NB4 (cell line): ENCODE measurements at regions not wholly inside any gene's neighbourhood (a gene's known extent, or its start where the extent isn't known, plus 50 kb on each side); places are given as distances from the start of the nearest gene placed in this dataset.

Source experiments
- DNase-seq: peaks from one replicate; pipeline ENCODE4 v3.0.0; 2010; ENCODE audit warnings: low read depth
- H3K4me3 ChIP-seq: one replicate; pipeline ENCODE4 v1.5.1; 2011; ENCODE audit warnings: mild to moderate bottlenecking, low read depth, low read length, moderate library complexity
- MYC ChIP-seq: IDR thresholded peaks from 2 replicates; pipeline ENCODE4 v1.6.1; 2011; ENCODE audit warnings: low read depth, low read length
- POLR2A ChIP-seq: IDR thresholded peaks from 2 replicates; pipeline ENCODE4 v1.6.1; 2011; ENCODE audit warnings: mild to moderate bottlenecking; ENCODE audit not compliant: insufficient read length; ENCODE audit errors: extremely low read depth
- TF ChIP-seq, protein P1 (sequence below): IDR thresholded peaks from one replicate; pipeline ENCODE4 v1.5.1; 2012; ENCODE audit warnings: low read depth, low read length
- TF ChIP-seq, protein P2 (sequence below): IDR thresholded peaks from 2 replicates; pipeline ENCODE4 v1.6.1; 2011; ENCODE audit warnings: low read depth, low read length

DNA sequence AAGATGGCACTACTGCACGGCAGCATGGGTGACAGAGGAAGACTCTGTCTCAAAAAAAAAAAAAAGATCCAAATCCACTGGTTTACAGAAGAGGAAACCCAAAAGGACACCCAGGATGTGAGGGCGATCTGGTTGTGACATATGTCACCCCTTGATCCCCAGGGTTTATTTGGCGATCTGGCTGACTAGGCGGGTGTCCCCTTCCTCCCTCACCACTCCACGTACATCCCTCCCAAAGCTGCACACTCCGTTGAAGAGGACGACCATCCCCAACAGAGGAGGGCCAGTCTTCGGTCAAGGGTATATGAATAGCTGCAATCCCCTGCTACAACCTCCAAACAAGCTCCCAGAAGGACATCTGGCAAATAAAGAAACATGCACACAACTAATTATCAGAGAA lies 111.6 kb downstream of the HTR5A start:
- no peak for DNase-seq
- H3K4me3 ChIP-seq, result no peak overlapping the region
- TF ChIP-seq POLR2A, result no peak
- TF ChIP-seq, protein P1, sequence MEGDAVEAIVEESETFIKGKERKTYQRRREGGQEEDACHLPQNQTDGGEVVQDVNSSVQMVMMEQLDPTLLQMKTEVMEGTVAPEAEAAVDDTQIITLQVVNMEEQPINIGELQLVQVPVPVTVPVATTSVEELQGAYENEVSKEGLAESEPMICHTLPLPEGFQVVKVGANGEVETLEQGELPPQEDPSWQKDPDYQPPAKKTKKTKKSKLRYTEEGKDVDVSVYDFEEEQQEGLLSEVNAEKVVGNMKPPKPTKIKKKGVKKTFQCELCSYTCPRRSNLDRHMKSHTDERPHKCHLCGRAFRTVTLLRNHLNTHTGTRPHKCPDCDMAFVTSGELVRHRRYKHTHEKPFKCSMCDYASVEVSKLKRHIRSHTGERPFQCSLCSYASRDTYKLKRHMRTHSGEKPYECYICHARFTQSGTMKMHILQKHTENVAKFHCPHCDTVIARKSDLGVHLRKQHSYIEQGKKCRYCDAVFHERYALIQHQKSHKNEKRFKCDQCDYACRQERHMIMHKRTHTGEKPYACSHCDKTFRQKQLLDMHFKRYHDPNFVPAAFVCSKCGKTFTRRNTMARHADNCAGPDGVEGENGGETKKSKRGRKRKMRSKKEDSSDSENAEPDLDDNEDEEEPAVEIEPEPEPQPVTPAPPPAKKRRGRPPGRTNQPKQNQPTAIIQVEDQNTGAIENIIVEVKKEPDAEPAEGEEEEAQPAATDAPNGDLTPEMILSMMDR, result no peak
- no peak for TF ChIP-seq MYC
- TF ChIP-seq, protein P2, sequence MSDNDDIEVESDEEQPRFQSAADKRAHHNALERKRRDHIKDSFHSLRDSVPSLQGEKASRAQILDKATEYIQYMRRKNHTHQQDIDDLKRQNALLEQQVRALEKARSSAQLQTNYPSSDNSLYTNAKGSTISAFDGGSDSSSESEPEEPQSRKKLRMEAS, result no peak

DNA sequence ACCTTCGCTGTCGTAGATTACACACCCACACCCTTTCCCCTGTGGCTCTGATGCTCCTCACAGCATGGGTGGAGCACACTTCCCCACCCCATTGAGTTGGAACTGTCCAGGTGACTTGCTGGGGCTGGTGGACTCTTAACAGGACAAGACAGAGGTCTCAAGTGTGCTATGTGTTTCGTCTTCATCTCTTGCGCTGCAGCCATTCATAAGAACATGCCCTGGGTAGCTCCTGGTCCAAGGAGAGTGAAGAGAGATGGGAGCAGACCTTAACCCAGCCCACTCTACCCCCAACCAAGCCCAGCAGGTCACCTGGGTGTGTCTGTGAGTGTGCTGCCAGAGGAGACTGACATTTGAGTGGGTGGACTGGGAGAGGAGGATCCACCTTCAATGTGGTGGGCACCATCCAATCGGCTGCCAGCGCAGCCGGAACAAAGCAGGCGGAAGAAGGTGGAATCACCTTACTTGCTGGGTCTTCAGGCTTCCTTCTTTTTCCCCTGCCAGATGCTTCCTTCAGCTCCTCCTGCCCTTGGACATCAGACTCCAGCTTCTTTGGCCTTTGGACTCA lies 112.4 kb downstream of the HTR5A start:
- H3K4me3 ChIP-seq, result no peak overlapping the region

DNA sequence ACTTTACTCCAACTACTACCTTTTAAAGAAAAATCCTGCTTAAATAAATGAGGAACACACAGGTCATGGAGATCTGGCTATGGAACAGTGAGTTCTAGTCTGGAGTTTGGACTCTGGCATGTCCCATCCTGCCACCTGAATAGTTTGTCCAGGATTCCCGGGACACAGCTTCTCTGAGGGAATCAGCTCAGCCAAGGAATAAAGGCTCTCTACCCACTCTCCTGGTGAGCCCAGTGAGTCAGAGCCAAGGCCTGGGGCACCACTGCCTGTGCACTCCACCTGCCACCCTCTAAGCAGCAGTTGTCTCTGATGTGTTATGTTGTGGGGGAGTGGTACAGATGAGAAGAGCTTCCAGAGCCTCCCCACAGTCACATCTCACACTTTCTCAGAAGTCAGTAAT lies 113.5 kb downstream of the HTR5A start:
- no peak for DNase-seq
- no peak overlapping the region for H3K4me3 ChIP-seq
- no peak for TF ChIP-seq POLR2A
- no peak for TF ChIP-seq MYC
- TF ChIP-seq, protein P2, result no peak
- TF ChIP-seq, protein P1, result no peak

More for the DNA sequence above, 112.4 kb downstream of the HTR5A start:
- TF ChIP-seq MYC (no peak), POLR2A (no peak)
- TF ChIP-seq, protein P1, result no peak
- TF ChIP-seq, protein P2, result no peak
- no peak for DNase-seq

DNA sequence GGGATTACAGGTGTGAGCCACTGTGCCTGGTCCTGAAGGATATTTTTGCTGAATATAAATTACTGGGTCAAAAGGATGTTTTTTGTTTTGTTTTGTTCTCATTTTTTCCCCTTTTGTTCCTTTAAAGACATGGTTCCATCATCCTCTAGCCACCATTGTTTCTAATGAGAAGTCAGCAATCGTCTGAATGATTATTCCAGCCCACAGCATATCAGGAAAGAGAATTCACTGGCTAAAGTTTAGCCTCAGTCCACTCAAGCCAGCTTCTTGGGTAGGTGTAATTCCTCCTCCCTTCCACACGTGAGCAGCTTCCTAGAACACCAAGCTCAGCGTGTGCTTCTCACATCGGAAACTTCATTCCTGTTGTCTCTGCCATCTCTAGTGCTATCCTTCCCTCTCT lies 112.8 kb upstream of the INSIG1 start:
- TF ChIP-seq POLR2A (no peak), MYC (no peak)
- TF ChIP-seq, protein P2, result no peak
- TF ChIP-seq, protein P1, result no peak
- H3K4me3 ChIP-seq, result no peak overlapping the region
- no peak for DNase-seq

DNA sequence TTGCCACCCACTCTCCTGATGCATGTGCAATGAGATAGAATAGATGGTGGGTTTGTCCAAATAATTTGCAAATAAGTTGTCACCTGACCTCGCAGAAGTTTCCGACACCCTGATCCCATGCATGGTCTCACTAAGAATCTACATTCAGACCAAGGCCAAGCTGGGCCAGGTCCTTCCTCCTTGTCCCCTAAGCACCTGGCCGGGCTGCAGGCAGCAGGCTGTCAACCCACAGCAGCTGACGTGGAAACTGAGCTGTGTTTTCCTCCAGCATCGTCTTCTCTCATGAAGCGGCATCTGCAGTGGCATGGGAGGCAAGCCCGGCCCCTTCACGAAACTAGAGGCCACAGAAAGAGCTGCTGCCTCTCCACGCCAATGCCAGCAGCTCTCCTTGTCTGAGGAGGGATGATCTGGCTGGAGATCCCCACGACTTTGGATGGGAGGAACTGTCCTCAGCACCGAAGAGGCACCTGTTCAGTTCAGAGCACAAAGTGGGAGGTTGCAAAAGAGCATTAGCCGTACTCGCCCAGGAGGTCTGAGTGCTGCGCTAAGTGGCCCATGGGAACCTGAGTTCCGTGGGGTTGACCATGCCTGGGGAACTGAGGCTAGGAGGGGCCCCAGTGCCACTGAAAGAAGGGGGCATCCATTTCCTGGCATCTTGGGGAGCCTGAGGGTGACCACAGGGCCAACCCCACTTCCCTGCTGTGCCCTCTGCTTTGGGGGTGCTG lies 110.5 kb upstream of the INSIG1 start:
- TF ChIP-seq, protein P2, result no peak
- TF ChIP-seq MYC (no peak), POLR2A (no peak)
- TF ChIP-seq, protein P1, result no peak
- no peak for DNase-seq
- H3K4me3 ChIP-seq, result no peak overlapping the region

DNA sequence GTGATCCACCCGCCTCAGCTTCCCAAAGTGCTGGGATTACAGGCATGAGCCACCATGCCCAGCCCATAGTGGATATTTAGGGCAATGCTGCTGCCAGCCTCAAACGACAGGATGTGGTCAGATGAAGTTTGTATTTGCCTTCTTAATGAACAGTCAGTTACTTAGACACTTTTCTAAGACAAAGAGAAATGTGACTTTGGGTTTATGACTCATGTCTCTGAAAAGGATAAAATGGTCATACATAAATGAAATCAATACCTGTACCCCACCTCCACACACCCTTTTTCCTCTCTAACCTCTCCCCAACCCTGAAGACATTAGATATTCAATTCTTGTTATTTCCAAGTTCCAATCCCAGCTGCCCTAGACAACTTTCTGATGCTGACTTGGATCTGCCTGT lies 109.3 kb upstream of the INSIG1 start:
- H3K4me3 ChIP-seq, result no peak overlapping the region
- DNase-seq, result peak; percentile 46
- TF ChIP-seq, protein P2, result no peak
- no peak for TF ChIP-seq MYC
- TF ChIP-seq, protein P1, result no peak
- no peak for TF ChIP-seq POLR2A
